NCI-H1694 treated with DMSO at 0.1 percent for 48 hours (cell line): ENCODE measurements at regions not wholly inside any gene's neighbourhood (a gene's known extent, or its start where the extent isn't known, plus 50 kb on each side); places are given as distances from the start of the nearest gene placed in this dataset.

Experiments used
- DNase-seq: peaks from one replicate; lab custom pipeline; 2025; lab: John Stamatoyannopoulos, UW

DNA sequence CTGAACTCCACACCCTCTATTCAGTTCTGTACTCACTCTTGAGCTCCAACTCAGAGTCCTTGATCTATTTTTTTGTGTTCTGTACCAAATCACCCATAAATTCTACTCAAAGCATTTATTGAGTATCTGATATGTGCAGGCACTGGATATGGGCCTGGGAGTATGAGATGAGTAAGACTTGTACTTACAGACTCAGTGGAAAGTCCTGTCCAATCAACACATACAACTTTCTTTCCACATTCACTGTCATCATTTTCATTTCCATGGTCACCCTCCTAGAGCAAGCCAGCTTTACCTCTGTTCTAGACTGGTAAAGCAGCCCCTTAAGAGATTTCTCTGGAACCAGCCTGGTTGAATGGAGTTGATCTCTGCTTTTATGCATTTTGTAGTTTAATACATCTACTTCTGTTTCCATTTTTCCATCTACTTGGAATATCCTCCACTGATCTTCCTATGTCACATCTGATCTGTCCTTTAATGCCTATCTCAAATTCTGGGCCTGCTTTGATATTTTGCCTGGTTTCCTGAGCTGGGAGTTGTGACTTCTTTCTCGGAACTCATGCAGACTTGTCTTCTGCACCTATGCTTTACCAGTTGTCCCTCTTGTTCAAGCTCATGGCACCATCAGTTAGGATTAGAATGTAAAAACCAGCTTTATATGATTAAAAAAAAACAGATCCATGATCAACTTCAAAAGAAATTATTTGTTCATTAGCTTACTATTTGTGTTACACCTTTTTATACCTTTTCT is 96.9 kb upstream of the GLS start:
- DNase-seq: no peak

DNA sequence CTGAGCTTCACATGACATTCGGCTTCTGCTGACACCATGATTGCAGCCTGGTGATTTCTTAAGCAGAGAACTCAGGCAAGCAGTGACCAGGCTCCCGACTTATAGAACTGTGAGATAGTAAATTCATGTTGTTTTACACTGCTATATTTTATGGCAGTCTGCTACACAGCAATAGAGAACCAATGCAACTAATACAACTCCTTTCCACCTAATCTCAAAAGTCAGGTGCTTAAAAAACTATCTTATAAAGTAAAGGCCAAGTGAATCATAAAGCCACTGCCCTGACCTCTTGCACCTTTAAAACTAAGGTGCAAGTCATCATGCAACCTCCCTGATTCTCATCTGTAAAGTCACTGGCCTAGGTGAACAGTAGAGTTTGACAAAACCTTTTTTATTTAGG is 95.3 kb upstream of the GLS start:
- no peak for DNase-seq

DNA sequence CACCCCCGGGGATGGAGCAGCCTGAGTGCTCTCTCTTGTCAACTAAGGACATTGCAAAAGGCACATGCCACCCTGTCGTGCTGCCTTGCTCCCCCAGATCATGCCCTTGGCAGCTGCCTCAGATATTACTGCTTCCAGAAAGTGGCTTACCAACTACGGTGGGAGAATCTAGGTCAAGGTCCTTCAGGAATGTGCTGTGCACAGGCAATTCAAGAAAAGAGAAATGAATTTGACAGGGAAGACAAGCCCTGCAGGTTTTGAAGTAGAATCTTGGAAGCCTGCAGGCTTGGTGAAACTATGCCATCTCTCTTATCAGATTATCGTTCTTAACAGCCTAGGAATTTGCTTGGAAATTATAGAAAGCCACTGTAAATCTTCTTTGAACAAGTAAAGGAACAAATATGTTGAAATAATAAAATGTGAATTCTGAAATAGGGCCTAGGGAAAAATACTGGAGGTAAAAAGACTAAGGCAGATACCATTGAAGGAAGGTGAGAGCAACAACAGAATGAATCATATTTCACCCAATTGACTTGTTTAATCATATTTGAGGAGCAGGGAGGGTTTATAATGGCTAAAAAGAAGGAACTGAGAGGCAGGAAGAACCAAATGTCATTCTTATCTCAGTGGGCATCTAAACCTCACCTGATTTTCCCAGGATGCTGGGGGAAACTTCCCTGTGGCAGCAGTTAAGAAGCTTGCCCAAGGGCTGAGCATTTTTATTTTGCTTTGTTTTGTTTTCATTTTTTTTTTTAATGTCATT is 94.0 kb upstream of the GLS start:
- no peak for DNase-seq

DNA sequence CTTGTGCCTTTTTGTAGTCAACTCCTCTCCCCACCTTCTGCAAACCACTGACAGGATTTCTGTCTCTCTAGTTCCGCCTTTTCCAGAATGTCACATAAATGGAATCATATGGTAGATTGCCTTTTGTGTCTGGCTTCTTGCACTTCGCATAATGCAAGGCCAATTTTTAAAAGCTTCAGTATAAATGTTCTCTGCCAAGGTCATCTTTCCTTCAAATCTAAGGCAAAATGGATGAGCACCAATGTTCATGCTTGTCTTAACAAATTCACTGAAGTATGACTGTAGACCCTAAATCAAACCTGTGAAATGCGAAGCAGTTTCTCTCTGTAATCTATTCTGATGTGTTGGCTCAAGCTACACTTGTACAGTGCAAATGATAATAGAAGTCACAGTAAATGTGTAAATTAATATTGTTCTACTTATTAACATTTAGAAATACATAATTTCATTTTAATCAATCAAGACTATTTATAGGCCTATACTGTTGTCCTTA is 92.8 kb upstream of the GLS start:
- no peak for DNase-seq

DNA sequence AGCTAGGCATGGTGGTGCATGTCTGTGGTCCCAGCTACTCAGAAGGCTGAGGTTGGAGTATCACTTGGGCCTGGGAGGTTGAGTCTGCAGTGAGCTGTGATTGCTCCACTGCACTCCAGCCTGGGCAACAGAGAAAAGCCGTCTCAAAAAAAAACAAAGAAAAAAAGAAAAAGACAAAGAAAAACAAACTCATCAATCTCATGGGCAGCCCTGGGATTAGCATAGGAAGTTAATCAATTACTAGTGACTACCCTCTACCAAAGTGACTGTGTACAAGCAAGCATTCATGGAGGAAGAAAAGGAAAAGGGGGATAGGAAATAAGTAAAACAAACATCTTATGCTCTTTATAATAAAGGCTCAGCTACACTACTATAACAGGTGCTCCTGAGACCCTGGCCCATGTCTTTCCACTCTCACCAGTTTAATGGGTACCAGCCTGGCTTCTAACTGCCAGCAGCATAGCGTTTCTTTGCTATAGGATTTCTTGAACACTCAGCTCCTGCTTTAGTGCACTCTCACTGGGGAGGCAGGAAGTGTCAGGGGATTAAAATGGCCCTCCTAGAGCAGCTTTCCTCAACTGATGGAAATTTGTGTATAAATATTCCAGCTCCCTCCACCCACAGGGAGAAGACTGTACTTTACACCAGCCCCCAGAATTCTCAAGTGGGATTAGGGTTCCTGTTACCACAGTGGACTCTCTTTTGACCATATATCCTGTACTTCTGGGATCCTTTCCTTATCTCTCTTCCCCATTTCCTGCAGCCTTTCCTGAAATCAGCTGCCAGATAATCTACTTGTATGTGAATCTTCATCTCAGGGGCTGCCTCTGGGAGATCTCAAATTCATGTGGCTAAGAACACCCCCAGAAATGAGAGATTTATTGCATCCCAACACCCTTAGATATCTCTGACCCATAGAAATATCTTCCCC is 91.3 kb upstream of the GLS start:
- no peak for DNase-seq

DNA sequence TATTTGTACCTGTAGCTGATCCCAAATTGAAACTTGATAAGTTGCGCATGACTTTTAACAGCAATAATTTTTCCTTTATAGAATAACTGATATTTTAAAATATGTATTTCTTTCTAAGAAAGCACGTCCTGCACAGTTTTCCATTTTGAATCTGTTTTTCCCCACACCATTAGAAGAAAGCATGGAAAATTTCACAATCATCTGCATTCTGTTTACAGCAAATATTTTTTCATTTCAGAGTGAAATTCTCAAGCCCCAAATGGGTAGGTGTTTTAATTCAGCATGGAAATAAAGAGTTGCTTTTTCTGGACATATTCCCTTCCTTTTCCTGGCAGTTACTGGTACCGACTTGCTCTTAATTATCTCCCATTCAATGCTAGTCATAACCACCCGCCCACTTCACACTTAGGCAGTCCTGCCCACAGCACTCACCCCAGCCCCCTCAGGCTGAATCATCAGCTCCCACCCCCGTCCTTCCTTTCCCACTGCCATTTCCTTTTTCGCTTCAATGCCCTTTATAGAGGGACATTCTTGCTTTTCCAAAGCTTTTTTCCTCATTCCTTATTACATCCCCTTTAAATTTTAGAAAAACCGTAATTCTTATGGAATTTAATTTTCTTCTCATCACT is 89.2 kb upstream of the GLS start:
- no peak for DNase-seq

DNA sequence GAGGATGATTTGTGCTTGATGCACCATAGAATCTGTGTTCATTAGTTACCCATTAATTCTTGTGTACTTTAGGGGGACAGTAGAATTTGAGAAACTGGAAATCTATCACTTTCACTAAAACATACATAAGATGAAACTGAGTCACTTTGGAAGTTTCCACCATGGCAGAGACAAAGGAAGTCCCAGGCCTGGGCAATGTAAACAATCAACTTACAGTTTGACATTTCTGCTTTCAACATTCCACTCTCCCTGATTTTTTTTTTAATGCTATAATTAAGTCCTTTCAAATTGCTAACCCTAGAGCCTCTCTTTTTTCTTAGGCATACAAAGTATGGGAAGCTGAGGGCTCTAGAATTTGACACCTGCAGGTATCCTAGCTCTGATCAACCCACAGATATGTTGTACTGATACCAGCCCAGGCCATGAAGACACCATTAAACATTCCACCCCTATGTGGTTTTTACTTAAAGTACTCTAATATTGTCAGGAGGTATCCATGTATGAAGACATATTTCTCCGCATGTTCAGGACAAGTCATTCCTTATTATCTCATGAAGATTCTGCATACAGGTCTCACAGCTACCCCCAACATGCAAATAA is 88.5 kb upstream of the GLS start:
- no peak for DNase-seq

DNA sequence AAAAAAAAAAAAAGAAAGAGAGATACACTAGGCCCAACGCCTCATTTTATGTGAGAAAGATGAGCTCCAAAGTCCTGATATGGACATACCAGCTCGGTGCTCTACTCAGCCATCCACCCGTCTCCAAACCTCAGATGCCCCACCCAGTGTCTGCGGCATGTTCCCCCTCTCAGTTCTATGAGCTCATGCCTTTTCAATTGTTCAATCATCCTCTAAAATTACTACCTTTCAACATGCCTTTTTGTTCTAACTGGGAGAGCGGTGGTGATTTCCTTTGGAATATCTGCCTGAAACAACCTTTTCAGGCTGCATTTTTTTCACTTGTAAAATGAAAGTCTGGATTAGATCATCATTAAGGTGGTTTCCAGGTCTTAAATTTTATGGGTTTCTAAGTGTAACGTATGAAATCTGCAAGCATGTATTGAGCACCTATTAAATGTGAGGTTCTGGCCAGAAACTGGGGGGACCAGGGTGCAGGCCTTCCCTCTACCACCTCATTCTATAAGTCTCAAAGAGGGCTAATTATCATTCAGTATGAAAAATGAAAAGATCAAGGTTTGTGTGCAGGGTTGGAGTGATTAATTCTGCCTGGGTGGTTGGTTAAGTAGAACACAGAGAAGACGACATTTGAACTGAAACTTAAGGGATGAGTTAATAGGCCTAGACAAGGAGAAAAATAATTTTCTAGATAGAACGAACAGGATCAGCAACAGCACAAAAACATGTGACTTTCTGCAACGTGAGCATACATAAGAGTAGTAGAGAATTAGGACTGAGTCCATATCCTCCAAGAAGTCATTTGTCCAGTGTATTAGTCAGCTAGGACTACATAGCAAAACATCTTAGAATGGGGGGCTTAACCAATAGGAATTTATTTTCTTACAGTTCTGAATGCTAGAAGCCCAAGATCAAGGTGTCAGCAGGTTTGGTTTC is 87.4 kb upstream of the GLS start:
- no peak for DNase-seq

DNA sequence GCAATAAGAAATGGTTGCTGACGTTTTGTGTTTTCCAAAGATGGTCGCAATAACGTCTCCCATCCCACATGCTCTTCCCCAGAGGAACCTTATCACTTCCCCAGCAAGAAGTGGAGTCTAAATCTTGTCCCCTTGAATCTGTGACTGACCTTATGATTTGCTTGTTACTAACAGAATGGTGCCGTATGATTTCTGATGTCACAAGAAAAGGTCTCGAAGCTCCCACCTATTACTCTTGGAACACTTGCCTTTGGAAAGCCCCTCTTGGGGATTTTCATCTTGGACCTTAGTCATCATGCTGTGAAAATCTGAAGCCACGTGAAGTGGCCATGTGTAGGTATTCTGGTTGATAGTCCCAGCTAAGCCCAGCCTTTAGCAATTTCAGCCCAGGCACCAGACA is 86.2 kb upstream of the GLS start:
- DNase-seq: no peak

DNA sequence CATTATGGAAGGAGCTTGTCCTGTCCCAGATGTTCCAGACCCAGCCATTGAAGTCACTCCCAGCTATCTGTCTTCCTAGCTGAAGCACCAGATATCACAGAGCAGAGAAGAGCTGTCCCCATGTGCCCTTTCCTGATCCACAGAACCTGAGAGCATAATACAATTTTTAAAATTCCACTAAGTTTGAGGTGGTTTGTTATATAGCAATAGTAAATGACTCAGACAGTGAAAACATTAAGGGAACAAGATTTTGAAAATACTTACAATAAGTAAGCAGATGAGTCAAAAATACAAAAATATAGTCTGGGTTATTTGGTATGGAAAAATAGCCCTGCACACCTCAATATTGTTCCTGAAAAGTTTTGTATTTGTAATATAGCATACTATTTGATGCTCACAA is 85.8 kb upstream of the GLS start:
- no peak for DNase-seq

DNA sequence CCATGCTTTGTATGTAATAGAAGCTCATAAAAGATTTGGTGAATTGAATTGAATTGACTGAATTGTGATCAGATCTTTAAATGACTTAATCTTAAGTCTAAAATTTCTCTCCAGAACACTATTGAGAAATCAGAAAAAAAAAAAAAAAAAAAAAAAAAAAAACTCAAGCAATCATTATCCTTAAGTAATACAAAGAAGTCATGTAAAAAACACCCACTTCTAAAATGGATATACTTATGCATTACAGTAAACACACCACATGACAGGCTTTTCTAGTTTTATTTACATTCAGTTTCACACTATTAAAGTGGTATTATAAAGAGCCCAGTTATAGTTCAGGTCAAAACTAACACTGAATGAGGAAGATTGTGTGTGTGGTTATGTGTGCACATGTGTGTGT is 84.9 kb upstream of the GLS start:
- no peak for DNase-seq

DNA sequence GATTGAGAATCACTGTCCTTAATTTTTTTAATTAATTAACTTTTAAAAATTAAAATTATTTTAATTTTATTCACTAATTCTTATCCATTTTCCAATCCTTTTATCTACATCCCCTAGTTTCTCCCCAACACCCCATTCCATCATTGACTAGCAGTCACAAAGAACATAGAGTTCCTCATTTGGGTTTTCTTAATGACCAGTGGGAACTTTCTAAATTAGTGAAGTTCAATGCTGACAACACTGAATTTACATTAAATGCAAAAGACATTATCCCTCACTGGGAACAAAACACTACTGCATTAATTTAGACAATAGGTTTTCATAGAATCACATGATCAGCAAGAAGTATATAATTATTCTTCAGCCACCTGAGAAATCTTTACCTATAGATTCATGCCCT is 80.6 kb upstream of the GLS start:
- DNase-seq: no peak

DNA sequence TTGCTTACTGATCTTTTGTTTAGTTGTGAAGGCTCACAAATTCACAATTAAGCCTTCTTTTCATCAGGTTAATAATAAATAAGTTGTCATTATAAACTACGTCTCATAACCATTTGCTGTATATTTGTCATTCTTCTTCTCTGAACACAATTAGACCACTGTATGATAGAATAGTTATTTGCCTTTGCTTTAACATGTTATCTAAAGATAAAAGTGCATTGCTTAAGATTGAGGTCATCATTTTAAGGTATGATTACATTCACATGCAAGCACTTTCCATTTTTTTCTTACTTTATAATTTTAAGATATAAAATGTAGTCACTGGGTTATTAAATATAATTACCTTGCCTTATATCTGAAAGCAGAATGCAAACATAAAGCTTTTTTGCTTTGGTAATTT is 80.1 kb upstream of the GLS start:
- DNase-seq: no peak

DNA sequence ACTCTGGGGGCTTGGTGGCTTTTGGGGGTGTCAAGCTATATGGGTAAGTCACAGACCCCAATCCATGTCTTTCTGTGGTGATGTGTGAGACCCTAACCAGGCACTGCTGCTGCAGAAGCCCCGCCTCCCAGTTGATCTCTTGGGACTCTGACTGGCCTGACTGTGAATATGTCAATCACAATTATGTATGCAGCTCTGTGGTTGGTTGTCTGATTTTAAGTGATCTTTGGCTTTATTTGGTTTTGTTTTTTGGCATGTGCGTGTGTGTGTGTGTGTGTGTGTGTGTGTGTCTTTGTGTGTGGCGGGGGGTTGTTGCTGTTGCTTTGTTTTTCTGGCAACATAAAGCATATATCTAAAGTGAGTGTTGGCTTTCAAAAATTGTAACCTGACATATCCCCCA is 78.5 kb upstream of the GLS start:
- no peak for DNase-seq

DNA sequence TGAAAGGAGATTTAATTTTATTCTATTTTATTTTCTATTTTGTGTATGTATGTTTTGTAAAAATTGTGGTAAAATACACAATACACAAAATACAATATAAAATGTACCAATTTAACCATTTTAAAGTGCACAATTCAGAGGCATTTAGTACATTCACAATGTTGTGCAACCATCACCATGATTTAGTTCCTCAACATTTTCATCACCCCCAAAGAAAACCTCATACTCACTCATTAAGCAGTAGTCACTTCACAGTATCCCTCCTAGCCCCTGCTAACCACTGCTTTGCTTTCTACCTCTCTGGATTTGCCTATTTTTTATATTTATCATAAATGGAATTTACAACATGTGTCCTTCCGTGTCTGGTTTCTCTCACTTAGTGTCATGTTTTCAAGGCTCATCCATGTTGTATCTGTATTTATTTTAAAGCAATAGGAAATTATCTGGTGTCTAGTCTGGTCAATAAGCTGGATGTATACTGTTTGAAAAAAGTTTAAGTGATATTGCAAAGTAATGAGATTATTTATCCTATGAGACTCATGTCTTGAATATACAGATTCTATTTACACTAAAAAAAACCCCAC is 77.9 kb upstream of the GLS start:
- no peak for DNase-seq

DNA sequence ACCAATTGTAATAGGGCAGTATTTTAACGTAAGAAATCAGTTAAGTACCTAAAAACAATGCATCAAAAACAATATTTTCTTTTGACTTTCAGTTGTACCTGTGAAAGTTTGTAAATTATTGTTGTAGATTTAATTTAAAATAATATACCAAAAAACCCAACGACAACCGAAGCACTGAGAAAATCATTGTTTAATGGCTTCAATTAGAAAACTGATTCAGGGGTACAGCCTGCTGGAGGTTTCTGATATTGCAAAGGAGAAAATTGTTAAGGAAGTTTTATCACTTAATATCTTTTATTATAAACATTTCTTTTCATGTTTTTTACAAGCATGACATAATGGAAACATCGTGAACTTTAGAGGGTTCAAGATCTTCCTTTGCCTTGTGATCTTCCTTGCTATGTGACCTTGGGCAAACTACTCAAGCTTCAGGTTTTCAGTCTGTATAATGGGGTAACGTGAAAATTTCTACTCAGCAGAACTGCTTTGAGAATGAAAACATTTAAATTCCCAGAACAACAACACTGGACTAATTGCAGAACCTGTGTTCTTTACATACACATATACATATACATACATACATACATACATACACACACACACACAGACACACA is 76.3 kb upstream of the GLS start:
- peak; percentile 4 for DNase-seq

DNA sequence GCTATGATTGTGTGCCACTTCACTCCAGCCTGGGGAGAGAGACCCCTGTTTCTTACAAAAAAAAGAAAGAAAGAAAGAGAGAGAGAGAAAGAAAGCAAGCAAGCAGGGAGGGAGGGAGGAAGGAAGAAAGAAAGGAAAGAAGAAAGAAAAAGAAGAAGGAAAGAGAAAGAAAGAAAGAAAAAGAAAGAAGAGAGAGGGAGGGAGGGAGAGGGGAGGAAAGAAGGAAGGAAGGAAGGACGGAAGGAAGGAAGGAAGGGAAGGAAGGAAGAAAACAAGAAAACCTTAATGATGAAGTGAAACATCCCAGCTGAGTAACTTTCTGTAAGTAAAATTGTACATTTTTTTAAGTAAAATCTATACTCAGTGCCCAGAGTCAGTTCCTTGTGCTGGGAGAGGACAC is 75.5 kb upstream of the GLS start:
- DNase-seq: no peak

DNA sequence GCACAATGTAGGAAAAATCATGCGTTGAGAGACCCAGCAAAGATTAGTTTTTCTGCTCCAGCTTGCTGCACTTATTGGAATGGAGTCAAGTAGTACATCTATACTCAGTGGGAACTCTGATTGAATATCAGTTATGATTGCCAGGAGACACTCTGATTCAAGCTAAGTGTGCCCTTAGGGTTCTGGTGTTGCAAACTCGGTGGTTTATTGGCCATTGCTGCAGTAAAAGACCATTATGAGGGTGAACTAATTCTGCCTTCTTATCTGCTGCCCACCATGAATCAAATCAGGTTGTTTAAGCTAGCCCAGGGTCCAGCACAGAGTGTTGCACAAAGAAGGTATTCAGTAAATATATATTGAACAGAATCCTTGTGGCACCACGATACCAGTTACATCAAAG is 74.8 kb upstream of the GLS start:
- no peak for DNase-seq

DNA sequence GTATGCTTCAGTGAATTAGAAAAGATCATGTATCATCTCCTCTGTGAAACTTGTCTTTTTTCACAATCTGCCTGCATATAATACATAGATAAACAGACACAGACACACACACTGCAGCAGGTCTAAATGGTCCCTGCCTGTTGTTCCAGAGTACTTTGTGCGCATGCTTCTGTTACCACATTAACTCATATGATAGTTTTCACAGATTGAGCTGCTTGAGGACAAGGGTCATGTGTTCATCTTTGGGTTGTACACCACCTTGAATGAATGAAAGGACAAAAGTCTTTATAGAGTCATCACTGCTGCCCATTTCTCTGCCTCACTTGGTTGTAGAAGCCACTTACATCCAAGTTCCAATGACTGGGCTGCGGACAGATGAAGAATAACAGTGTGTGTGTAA is 72.7 kb upstream of the GLS start:
- no peak for DNase-seq
